Liver (tissue), 3 donors: ENCODE measurements at regions not wholly inside any gene's neighbourhood (a gene's known extent, or its start where the extent isn't known, plus 50 kb on each side); places are given as distances from the start of the nearest gene placed in this dataset.

Source experiments
- RAD21 ChIP-seq, 2 donors: IDR thresholded peaks; 2 replicates each; pipeline ENCODE4 v1.6.1; 2016; ENCODE audit warnings: antibody characterized with exemption in 2 of 2, mild to moderate bottlenecking in 2 of 2
- TF ChIP-seq, protein P1 (sequence below): fragments of 150-350 bp; IDR thresholded peaks from 2 replicates; pipeline ENCODE4 v1.5.1; 2017; ENCODE audit warnings: improper control_type of control experiment, low read depth, low read length; ENCODE audit not compliant: missing input control
- TF ChIP-seq, protein P2 (sequence below): IDR thresholded peaks from 2 replicates; pipeline ENCODE4 v1.6.1; 2016; ENCODE audit warnings: antibody characterized with exemption
- donor health status: healthy.
- donor health status: healthy.

DNA sequence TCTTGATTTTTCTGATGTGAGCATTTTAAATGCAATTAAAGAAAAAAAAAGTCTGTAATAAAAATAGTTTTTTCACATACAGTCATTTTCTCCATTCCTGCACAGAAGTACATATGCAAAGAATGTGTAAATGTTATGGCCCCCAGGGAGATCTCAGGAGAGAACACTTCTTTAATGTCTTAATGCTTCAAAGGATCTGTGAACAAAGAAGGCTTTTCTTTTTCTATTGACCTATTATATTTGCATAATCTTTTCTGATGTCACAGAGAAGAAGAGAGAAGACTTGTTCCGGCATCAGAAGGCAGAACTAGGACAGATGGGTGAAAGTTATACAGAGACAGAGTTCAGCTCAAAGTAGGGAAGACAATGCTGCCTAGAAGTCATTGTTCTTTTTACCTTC, 413.5 kb upstream of the STXBP6 start:
- TF ChIP-seq, protein P1, sequence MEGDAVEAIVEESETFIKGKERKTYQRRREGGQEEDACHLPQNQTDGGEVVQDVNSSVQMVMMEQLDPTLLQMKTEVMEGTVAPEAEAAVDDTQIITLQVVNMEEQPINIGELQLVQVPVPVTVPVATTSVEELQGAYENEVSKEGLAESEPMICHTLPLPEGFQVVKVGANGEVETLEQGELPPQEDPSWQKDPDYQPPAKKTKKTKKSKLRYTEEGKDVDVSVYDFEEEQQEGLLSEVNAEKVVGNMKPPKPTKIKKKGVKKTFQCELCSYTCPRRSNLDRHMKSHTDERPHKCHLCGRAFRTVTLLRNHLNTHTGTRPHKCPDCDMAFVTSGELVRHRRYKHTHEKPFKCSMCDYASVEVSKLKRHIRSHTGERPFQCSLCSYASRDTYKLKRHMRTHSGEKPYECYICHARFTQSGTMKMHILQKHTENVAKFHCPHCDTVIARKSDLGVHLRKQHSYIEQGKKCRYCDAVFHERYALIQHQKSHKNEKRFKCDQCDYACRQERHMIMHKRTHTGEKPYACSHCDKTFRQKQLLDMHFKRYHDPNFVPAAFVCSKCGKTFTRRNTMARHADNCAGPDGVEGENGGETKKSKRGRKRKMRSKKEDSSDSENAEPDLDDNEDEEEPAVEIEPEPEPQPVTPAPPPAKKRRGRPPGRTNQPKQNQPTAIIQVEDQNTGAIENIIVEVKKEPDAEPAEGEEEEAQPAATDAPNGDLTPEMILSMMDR: no peak
- TF ChIP-seq, protein P2, sequence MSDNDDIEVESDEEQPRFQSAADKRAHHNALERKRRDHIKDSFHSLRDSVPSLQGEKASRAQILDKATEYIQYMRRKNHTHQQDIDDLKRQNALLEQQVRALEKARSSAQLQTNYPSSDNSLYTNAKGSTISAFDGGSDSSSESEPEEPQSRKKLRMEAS: no peak
- no peak for TF ChIP-seq RAD21 (IDR thresholded peaks at IDR 0.05)
